ENCODE measurements at regions not wholly inside any gene's neighbourhood (a gene's known extent, or its start where the extent isn't known, plus 50 kb on each side); places are given as distances from the start of the nearest gene placed in this dataset.

DNA sequence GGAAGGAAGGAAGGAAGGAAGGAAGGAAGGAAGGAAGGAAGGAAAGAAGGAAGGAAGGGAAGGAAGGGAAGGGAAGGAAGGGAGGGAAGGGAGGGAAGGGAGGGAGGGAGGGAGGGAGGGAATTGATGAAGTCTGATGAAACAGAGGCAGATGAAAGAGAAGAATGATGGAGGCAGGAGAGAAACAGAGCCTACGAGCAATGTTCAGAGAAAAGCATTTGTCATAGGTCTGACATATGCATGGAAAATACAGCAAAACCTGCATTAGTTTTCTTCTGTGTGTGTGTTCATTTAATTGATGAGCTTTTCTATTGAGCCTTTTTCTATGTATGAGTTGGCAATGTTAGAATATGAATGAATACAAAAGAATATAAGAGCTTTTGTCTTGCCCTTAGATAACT, 343.4 kb downstream of the GXYLT1 start:
- TF ChIP-seq POLR2A (conservative IDR thresholded peaks at IDR 0.05) (no peak), SIN3A (IDR thresholded peaks at IDR 0.05; ENCODE audit: borderline replicate concordance in 2 of 2, control insufficient read depth in 1 of 2, low read depth in 2 of 2, low read length in 2 of 2) (no peak), MAFK (IDR thresholded peaks at IDR 0.05; ENCODE audit: low read length) (no peak), JUND (IDR thresholded peaks at IDR 0.05; ENCODE audit: borderline replicate concordance, low read depth, low read length) (no peak), JUND (tag; IDR thresholded peaks at IDR 0.05; ENCODE audit: borderline replicate concordance, low read depth, low read length) (no peak), RFX5 (IDR thresholded peaks at IDR 0.05; ENCODE audit: low read depth, low read length) (no peak), ZNF717 (CRISPR knock-in tag; IDR thresholded peaks at IDR 0.05) (no peak), NFXL1 (CRISPR knock-in tag; IDR thresholded peaks at IDR 0.05) (no peak), PTTG1 (tag; IDR thresholded peaks at IDR 0.05; ENCODE audit: low read depth) (no peak), CBX1 (IDR thresholded peaks at IDR 0.05; ENCODE audit: low read depth) (no peak), HNRNPH1 (optimal IDR thresholded peaks at IDR 0.05; ENCODE audit: low read depth, low read length) (no peak), ZBTB8A (IDR thresholded peaks at IDR 0.05; ENCODE audit: partially characterized antibody) (no peak), NELFE (IDR thresholded peaks at IDR 0.05; ENCODE audit: insufficient read depth, insufficient read length) (no peak)
- TF ChIP-seq, protein P1, sequence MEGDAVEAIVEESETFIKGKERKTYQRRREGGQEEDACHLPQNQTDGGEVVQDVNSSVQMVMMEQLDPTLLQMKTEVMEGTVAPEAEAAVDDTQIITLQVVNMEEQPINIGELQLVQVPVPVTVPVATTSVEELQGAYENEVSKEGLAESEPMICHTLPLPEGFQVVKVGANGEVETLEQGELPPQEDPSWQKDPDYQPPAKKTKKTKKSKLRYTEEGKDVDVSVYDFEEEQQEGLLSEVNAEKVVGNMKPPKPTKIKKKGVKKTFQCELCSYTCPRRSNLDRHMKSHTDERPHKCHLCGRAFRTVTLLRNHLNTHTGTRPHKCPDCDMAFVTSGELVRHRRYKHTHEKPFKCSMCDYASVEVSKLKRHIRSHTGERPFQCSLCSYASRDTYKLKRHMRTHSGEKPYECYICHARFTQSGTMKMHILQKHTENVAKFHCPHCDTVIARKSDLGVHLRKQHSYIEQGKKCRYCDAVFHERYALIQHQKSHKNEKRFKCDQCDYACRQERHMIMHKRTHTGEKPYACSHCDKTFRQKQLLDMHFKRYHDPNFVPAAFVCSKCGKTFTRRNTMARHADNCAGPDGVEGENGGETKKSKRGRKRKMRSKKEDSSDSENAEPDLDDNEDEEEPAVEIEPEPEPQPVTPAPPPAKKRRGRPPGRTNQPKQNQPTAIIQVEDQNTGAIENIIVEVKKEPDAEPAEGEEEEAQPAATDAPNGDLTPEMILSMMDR (IDR thresholded peaks at IDR 0.05 in 2 of 3, conservative IDR thresholded peaks at IDR 0.05 in 1 of 3; ENCODE audit: insufficient read depth in 2 of 3, low read depth in 1 of 3, low read length in 3 of 3) = no peak

Measured in K562 (cell line).